ENCODE measurements at regions not wholly inside any gene's neighbourhood (a gene's known extent, or its start where the extent isn't known, plus 50 kb on each side); places are given as distances from the start of the nearest gene placed in this dataset.

GRCh38 chr16:50996166-50996829 lies 154.8 kb downstream of the SALL1 start:
- no peak for DNase-seq (ENCODE audit: low read depth in 2 of 2)

- DNase-seq (ENCODE audit: low read depth in 2 of 2) = no peak
Observed at GRCh38 chr16:50994995-50995394, 156.1 kb downstream of the SALL1 start.

GRCh38 chr16:50992350-50993032 lies 158.6 kb downstream of the SALL1 start:
- no peak for DNase-seq (ENCODE audit: low read depth in 2 of 2)

DNA sequence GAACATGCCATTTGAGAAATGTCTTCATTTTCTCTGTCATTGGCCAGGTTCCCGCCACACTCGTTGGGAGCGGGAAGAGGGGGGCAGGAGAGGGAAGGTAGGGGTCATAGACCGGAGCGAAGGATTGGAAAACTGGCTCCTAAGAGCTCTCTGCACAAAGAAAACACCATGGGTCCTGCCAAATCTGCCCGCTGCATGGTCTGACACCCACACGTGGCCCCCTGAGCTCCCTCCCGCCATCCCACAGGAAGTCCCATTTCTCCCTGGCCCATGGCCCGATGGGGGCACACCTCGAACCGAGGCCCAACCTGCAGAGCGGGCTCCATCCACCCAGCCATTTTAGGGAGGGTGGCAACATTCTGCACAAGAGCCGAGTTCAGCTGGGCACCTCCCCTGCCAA lies 159.6 kb downstream of the SALL1 start:
- no peak for DNase-seq (ENCODE audit: low read depth in 2 of 2)

GRCh38 chr16:50991006-50991405 lies 160.1 kb downstream of the SALL1 start:
- no peak for DNase-seq (ENCODE audit: low read depth in 2 of 2)

DNA sequence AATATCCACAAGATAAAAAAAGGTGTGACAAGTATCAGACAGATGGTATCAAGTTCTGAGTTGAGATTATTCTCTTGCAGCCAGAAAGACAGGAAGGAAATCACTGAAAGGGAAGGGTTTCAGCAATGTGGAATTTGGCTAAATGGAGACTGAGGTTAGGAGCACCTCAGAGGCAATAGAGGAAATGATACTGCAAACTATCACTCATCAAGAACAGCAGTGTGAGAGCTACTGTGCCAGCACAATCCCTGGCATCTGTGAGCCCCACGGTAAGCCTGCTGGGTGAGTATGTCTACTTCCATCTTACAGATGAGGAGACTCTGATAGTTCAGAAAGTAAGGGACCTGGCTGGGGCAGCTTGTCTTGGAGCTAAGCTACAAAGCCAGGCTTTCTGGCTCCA lies 162.0 kb downstream of the SALL1 start:
- no peak for DNase-seq (ENCODE audit: low read depth in 2 of 2)

DNA sequence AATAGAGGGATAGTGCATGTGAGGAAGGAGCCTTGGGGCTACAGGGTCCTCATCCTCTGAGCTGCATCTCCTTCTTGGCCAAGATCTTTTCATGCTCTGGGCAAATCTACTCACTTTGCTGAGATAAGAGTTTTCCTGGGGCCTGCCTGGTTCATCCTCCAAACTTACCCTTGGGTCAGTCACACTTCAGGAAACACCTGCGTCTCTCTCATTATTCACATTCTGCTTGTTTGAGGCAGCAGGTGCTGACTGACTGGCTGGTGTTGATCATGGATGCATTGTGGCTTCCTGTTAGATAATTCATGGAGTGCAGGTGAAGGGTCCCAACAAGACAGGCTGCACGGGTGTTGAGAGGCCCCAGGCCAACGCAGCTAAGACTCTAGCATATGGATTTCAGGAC lies 162.6 kb downstream of the SALL1 start:
- DNase-seq (ENCODE audit: low read depth in 2 of 2) = no peak

GRCh38 chr16:50986453-50986852 lies 164.6 kb downstream of the SALL1 start:
- no peak for DNase-seq (ENCODE audit: low read depth in 2 of 2)

DNA sequence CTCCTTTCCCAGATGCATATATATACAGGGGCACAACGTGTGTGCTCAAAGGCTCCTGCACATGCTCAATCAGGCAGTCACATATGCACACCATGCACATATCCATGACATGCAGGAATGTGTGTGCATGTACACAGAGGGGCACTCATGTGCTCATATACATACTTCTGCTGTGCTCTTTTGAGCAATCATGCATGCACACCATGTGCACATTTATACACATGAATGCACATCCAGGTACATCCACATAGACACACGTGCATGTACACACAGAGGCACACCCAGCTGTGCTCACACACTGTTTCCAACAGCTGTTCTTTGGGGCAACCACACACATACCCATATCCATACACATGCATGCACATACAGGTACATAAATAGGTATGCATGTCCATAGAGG lies 165.3 kb downstream of the SALL1 start:
- DNase-seq (ENCODE audit: low read depth in 2 of 2) = no peak

GRCh38 chr16:50984688-50985087 lies 166.4 kb downstream of the SALL1 start:
- DNase-seq (ENCODE audit: low read depth in 2 of 2) = no peak

DNA sequence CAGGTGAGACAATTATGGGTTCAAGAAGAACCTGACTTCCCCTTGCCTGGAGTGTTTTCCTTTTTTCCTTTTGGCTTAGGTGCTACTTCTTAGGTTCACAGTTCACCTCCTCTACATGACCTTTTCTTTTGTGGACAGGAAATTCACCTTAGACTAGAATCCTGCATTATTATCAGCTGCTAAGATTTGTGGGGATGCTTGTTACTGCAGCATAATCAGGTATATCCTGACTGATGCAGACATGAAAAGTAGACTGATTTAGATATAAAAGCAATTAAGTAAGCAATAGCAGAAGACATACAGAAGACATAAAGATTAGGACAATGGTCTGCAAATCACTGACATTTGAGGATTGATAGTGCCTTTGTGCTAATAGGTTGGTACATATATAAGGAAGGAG lies 168.3 kb downstream of the SALL1 start:
- no peak for DNase-seq (ENCODE audit: low read depth in 2 of 2)

- no peak for DNase-seq (ENCODE audit: low read depth in 2 of 2)
Observed at GRCh38 chr16:50981951-50982350, 169.1 kb downstream of the SALL1 start.

GRCh38 chr16:50980666-50981065 lies 170.4 kb downstream of the SALL1 start:
- no peak for DNase-seq (ENCODE audit: low read depth in 2 of 2)

- DNase-seq (ENCODE audit: low read depth in 2 of 2) = no peak
Observed at GRCh38 chr16:50979806-50980620, 171.1 kb downstream of the SALL1 start.

DNA sequence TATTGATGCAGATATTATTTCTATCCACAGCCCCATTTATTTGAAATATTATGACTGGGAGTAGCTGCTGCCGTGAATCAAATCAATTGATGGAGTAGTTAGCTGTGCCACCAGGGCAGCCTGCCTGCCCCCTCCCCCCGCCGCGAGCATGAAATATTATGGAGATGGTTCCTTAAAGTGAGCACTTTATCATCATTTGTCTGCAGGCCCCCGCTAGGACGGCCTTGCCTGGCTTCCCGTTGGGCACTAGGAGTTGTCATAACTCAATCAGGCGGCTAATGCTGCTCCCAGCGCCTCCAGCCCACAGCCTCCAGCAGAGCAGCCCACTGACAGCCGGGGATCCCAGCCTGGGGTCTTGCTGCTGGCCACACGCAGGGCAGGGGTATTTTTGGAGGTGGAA lies 173.9 kb downstream of the SALL1 start:
- DNase-seq (ENCODE audit: low read depth in 2 of 2) = no peak

DNA sequence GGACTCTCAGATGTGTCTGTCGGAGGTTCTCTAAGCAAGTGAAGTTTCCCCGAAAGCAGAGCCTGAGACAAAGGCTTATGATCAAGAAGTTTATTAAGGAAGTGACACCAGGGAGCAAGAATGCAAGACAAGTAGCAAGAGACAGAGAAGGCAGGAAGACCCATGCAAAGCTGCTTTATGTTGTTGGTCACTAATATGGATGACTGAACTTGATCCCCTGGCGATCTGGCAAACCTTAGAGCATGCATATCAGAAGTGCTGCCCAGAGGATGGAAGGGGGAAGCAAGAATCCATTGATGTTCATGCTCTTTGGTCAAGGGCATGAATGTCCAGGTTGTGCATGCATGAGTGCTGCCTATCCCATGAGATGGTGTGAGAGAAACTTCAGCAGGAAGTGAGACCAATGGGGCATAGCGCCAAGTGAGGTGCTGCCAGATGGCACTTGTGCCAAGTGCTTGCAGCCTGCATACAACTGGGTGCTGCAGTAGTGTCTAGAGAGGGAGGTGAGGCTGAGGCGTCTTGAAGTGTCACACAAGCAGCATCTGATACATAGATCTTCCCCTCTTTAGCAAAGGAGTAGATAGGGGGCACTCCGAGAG lies 176.5 kb downstream of the SALL1 start:
- DNase-seq (ENCODE audit: low read depth in 2 of 2) = no peak

DNA sequence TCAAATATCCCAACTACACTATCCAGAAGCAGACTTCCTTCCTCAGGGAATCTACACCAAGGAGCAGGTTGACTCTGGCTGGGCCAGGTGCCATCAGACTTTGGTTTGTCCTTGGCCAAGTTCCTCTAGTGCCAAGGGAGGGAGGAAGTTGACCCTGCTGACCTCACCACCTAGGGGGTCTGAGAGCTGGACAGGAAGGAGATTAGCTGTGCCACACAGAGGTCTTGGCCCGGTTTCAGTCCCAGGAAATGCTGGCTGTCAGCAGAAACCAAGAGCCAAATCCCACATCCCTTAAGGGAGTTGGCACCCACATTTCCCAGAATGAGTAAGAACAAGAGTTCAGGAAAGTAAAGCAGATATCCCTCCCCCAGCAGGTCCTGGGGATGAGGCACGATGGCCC lies 178.2 kb downstream of the SALL1 start:
- no peak for DNase-seq (ENCODE audit: low read depth in 2 of 2)

DNA sequence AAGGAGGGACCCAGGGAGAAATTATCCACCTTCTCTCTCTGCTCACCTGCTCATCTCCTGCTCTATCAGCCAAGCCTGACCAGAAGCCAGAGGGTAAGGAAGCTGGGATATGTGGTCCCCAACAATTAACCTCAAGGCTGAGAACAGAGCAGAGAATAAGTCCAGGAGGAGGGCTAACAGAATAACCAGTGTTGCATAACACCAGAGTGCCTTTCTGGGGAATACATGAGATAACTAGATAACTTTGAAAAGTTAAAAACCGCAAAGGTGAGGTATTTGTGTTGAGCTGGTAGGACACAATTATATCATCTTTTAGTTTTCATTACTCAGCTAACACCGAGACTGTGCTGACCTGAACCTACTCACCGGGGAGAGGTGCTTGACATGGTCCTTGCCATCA lies 180.8 kb downstream of the SALL1 start:
- DNase-seq (ENCODE audit: low read depth in 2 of 2) = no peak

DNA sequence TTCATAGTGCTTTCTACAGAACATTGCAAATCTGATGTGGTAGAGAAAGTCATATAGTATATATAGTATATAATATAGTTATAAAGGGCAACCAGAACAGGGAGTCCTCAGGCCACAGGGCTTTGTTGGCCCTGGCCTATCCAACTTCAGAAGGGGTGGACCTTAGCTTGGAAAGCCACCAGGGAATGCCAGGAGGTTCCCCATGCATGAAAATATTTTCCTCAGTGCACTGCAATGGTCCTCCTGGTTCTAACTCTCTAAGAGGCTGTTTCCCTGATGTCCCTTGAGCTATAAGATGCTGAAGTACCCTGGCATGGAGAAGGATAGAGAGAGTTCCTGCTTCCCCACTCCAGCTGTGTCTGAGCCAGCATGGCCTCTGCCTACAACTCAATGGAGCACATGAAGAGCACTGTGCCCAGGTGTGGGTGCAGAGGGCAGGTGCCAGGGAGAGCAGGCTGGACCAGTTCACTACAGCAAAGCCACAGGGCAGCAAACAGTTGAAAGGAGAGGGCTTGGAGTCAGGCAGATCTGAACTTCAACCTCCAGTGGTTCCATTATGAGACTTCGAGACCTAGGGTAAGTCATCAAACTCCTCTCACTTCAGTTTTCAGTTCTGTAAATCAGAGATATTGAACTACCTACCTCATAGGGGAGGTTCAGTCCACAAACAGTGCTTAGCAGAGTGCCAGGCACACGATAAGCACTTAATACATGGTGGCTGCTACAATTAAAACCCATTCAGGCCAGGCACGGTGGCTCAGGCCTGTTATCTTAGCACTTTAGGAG lies 183.1 kb downstream of the SALL1 start:
- no peak for DNase-seq (ENCODE audit: low read depth in 2 of 2)

- DNase-seq (ENCODE audit: low read depth in 2 of 2) = no peak
Observed at GRCh38 chr16:50964491-50964890, 186.6 kb downstream of the SALL1 start.

GRCh38 chr16:50961952-50962351 lies 189.1 kb downstream of the SALL1 start:
- DNase-seq (ENCODE audit: low read depth in 2 of 2) = no peak
